GM19035 (cell line): ENCODE measurements at regions not wholly inside any gene's neighbourhood (a gene's known extent, or its start where the extent isn't known, plus 50 kb on each side); places are given as distances from the start of the nearest gene placed in this dataset.

Source experiments
- ATAC-seq: cut with Tn5 transposase; IDR thresholded peaks from one replicate; pipeline ENCODE4 v1.9.1; 2021; ENCODE audit not compliant: unreplicated experiment

DNA sequence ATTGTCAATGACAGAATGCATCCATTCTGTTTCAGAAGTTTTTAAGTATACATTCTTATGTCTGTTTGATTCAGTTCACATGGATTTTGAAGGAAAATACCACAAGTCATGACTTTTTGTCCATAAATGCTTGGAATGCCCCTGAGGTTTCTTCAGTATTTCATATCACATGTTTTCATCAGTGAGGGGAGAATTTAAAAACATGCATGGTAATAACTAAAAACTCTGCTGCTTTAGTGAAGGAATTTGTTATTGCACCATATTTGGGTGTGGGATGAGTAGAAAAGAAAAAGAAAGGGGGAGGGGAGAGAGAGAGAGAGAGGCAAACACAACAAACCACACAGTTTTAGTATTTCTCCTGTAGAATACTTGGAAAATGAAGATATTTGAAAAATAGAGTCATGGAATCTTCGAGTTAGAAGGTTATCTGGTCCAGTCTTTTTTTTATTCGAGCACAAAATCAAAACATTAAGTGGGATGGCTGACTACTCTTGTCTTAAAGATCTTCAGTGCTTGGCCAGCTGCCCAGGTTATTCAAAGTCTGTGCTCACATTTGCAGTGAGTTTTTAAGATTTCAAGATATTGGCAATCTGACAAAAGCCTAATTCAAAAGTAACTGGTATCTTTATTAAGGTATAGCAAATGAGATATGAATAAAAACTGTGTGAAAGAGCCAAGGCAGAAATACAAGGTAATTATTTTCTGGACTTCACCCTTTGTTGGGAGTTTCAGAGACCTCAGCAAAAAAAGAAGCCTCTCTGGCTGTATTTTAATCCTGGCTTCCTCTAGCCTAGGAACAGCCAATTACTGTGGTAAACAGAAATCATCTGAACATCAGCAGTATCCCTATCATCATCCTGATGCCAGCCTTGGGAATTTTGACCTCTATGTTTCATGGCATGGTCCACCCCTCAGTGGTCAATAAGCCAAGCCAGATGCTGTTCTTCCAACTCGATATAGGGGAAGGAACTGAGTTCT lies 687.9 kb upstream of the CITED2 start:
- no peak for ATAC-seq

DNA sequence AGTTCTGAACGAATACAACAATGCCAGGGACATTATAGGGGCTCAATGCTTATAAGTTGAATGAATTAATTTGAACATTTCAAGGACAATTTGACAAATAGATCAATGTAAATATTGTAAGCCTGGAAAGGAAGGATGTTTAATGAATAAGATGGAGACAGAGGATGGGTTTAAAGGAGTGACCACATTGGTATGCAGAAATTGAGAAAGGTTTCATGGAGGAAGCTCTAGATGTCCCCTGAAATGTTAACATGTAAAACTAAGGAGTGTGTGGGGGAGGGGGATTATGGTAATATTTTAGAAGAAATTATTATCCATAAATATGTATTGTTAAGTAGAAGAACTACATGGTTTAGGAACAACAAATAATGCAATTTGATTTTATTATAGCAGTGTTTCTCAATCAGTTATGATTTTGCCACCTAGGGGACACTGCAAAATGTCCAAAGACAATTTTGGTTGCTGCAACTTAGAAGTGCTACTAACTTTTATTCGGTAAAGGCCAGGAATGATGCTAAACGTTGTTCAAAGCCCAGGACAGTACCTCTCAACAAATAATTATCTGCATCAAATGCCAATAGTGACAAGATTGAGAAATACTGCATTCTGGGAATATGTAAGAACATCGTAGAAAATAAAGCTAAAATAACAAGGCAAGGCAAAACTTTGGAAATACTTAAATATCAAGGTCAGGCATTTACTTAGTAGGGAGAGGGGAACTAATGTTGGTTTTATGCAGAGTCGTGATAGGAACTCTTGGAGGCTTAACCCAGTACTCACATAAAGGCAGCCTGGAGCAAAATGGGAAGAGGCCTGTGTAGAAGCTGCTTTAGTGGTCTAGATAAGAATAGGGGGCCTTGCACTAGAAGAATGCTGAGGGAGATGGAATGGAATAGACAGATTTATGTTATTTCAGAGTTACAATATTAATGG lies 686.9 kb upstream of the CITED2 start:
- no peak for ATAC-seq

DNA sequence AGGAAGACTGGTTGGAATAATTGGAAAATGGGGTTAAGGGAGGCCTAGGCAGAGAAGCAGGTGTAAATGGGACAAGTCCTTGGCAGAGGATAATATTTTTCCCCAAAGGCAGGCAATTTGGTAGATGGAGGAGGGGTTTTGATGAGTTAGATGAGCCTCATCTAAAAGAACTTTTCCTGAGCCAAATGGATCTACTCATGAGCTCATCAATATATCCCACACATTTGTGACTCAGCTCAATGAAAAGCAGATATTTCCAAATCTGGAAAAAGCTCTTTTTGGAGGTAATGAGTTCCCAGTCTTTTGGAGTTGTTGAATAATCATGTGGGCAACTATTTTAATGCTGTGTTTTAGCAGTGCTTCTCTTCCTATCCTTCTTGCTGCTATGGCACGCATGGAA lies 685.5 kb upstream of the CITED2 start:
- ATAC-seq, result no peak

- no peak for ATAC-seq
Measured at GRCh38 chr6:140058863-140059262, 684.4 kb upstream of the CITED2 start.

- ATAC-seq, result no peak
Measured at GRCh38 chr6:140052736-140053729, 678.6 kb upstream of the CITED2 start.

- ATAC-seq, result no peak
Measured at GRCh38 chr6:140051521-140052512, 677.4 kb upstream of the CITED2 start.

DNA sequence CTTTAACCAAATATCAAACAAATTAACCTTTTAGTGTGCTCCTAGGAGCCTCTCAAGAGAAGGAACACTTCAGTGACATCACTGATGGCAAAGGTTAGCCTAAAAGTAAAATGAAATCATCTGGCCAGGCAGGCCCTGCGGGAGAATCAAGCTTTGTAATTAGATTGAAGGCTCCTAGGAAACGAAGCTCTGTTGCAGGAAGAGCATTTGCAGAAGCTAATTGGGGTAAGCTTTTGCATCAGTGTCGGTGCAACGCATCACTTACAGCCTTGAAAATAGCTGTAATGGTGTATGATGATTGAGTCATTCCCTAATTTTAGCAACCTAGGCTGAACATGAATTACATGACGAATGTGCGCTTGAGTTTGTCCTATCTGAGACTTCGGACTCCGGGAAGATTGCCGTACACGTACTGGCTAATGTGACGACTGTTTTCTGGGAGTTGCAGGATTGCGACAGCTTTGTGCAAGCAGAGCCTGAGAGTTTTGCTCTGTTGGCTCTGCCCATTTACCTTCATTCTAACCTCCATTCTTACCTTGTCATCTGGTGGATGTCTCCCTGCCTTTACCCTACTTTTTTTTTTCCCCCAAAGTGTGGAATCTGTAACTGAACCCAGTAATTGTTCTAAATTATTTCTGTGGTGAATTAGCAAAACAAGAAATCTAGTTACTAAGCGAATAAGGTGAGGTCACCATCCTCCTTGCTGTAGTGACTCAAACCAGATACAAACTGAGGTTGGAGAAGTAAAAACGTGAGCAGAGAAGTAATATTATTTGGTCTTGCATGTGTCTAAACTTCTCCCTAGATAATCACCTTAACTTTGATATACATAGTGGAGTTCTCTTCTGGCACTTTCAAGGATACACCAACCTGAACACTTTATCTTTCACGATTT lies 675.9 kb upstream of the CITED2 start:
- no peak for ATAC-seq

GRCh38 chr6:140049251-140049650 lies 674.8 kb upstream of the CITED2 start:
- no peak for ATAC-seq

- ATAC-seq, result no peak
Measured at GRCh38 chr6:140048202-140048790, 673.8 kb upstream of the CITED2 start.

DNA sequence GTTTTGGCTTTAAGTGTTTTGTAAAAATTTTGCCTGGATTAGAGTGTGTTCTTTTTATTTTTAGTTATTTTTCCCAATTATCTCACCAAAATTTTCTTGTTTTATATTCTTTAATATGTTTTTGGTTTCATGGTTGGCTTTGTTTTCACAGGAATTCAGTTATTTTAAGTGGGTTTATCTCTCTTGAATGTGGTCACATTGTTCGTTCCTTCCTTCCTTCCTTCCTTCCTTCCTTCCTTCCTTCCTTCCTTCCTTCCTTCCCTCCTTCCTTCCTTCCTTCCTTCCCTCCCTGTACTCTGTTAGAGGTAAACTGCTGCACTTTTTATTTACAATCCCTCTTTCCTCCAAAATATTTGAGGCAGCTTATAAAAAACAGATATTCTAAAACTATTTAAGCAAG lies 672.9 kb upstream of the CITED2 start:
- no peak for ATAC-seq

DNA sequence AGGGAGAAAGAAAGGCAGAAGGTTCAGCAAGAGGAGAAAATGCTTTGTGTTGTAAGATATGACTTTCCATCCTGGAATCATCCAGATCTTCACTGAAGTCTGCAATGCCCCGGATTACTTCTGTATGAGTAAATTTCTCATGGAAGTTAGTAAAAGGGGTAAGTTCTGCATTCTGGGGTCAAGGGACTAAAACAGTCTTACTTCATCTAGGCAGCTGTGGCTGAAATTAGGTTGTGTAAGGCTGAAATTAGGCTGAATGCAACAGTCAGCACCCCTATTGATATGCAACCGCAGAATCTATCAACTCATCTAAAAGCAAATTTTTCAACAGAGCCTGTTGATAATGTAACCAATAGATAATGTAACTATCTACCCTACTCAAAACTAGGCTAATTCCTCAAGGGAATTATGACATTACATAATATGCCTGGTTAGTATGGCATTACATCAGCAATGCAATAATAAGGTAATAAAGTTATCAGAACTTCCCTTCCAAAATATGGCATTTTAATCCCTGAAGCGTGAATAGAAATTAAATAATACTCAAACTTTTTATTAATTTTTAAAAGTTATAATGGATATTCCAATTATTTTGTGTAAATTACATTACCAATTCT lies 671.7 kb upstream of the CITED2 start:
- no peak for ATAC-seq

GRCh38 chr6:140045116-140045515 lies 670.7 kb upstream of the CITED2 start:
- ATAC-seq, result no peak

GRCh38 chr6:140044626-140045025 lies 670.2 kb upstream of the CITED2 start:
- ATAC-seq, result no peak

GRCh38 chr6:140043762-140044378 lies 669.4 kb upstream of the CITED2 start:
- no peak for ATAC-seq

DNA sequence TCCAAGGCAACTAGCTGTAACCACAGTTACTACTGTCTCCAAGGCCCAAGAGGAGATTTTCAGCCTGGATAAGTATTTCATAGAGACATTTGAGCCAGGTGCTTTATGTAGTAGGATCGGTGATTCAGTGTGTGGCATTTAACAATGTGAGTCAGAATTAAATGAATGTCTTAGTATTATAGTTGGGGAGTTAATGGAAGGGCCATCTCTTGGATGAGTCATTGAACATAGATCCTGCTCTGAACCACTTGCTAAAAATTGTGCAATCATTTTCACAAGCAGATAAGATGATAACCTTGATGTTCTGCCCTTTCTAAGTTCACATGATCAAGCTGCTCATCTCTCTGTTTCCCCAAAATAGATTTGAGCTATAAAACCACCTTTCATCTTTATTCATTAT lies 668.9 kb upstream of the CITED2 start:
- ATAC-seq, result no peak

DNA sequence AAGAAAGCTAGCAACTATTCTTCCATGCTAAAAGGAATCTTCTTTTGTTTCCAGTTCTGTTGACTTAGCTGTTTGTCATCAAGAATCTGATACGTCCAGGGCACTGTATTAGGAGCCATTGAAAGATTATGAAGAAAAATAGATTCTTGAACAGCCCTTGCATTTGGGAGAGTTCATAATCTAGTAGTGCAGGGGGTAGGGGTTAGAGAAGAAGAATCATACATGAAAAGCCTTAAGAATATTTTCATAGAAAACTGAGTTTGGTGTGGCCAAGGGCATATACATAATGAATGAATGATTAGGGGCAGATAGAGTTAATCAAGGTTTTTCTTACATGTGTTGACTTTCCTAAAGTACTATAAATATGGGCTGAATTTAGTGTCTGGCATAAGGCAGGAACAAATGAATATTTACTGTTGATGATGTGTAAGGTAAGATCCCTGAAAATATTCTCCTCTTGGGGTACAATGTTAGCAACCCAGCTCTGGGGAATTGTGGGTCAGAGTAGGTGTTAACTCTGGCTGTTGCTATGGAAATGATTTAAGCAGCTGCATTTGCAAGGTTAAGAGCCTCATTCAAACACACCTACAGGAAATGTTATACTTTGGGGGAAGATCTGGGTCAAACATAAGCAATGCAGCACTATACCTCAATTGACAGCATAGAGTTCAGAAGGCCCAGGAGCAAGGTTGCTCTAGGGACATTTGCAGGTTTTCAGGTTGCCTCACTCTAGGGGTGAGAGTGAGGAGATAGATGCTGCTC lies 667.3 kb upstream of the CITED2 start:
- ATAC-seq, result no peak
